HL-60/S4 (cell line): ENCODE measurements at regions not wholly inside any gene's neighbourhood (a gene's known extent, or its start where the extent isn't known, plus 50 kb on each side); places are given as distances from the start of the nearest gene placed in this dataset.

Experiments used
- in situ Hi-C: fragments of 300-500 bp; cut with MboI; formaldehyde crosslinking; loops from 2 replicates; pipeline ENCODE4 v1.14.3; 2022; ENCODE audit warnings: low sequenced_read_pairs

DNA sequence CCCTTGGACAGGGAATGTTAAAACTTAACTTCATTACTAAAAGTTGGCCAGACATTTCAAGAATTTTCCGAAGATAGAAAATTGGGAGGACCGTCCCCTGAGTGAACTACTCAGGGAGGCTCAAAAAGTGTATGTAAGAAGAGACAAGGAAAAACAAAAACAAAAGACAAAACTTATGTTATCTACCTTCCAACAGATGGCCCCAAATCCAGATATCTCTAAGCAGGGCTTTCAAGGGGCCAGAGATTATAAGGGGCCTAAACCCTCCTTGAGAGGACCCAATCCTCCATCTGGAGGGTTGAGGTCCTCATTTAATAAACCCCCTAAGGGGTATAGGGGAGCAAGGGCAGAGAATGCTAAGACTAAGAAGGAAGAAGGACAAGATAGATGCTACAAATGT, 203.6 kb downstream of the SH2D4B start:
- in situ Hi-C loops, result no loop called here

DNA sequence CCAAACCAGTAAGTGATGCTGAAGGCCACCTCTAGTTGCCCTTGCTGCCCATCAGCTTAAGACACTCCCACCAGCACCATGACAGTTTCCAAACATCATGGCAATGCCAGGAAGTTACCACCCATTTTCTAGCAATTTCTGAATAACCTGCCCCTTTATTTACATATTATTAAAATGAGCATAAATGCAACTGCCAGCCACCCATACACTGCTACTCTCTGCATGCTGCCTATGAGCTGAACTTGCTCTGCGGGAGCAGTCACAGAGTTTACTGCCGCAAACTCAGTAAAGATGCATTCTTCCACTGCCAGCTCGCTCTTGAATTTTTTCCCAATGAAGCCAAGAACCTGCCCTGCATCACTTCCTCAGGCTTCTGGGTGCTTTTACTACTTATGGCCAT, 212.6 kb downstream of the SH2D4B start:
- in situ Hi-C loops, result loop anchor here (25.0 kb wide), 1 partner anchor 112 kb away; no protein-coding TSS in a partner anchor

DNA sequence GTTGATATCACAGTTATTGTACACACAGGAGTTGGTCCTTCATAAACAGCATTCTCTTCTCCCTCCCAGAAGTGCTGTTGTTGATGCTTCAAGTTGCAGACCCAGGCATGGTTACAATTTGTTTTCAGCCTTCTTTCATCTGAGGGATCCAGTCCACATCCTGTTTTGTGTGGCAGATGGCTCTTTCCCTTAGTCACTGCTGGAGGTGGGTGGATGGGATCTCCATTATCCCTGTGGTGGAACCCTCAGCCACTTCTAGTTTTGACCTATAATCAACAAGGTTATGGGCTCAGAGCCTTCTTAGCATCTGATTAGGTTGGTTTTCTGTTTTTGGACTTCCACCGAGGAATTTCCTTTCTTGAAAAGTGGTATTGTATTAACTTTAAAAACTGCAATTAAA, 214.2 kb downstream of the SH2D4B start:
- in situ Hi-C loops, result loop anchor here (25.0 kb wide), 1 partner anchor 110 kb away; no protein-coding TSS in a partner anchor

DNA sequence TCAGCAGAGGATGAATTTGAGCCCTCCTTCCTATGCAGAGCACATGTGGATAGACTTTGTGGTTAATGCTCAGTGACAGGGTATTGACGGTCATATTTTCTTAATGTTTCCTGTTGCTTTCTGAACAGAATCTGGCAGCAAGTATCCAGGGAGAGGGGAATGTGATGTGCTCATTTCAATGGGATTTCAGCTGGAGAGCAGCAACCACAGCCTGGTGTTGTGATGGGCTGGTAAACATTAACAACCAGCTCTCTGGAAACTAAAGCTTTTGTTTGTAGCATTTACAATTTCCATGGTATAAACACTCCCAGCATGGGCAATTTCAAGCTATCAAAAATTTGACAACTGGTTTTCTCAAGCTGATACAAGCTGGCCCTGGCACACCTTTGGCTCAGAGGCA, 215.9 kb downstream of the SH2D4B start:
- in situ Hi-C loops, result loop anchor here (25.0 kb wide), 1 partner anchor 109 kb away; no protein-coding TSS in a partner anchor

DNA sequence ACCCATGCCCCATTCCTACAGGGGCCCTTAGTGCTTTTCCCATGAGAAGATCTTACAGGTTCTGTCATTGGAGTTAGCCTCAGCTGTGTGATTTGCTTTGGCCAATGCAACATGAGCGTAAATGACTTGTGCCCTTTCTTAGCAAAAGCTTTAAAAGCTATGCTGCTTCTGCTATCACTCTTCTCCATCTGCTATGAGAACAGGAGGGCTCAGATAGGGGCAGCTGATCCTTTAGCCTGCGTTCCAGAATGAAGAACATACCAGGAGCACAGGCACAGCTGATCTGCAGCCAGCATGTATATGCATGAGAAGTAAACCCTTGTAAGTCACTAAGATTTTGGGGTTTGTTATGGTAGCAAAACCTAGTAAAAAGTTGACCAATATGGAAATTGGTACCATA, 218.2 kb downstream of the SH2D4B start:
- in situ Hi-C loops, result loop anchor here (25.0 kb wide), 1 partner anchor 106 kb away; no protein-coding TSS in a partner anchor

DNA sequence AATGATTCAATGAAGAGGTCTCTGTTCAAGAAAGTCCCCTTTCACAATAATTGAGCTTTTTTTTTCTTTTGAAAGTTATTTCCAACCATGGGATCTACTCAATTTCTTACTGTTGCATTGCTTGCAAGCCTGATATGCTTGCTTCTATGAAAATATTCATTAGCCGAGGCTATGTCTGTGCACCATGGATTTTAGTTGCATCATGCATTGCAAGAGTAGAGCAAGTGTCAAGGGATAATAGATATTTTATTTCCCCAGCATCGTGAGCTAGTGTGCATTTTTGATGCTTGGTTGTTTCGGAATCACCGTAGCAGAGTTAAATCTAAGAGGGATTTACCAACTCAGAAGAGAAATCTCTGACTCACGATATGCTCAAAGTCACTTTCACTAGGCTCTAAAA, 222.0 kb downstream of the SH2D4B start:
- in situ Hi-C loops, result loop anchor here (25.0 kb wide), 1 partner anchor 103 kb away; no protein-coding TSS in a partner anchor

DNA sequence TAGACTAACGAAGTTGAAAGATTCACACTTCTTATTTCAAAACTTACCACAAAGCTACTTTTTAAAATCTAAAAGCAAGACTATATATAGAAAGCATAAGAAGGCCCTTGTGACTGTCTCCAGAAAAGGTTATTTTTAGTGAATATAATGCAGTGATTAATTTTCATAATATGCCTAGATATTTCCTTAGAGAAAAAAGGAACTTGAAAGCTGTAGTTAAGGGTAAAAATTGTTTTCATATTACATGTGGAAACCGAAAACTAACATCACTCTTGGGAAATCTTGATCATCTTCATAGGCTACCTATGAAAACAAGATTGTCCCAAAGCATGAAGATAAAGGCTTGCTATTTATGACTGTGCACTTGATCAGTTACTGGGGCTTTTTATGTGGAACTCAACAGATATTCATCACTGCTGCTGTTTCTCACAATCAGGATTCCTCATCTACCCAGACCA, 223.2 kb downstream of the SH2D4B start:
- in situ Hi-C loops, result loop anchor here (25.0 kb wide), 1 partner anchor 101 kb away; no protein-coding TSS in a partner anchor

DNA sequence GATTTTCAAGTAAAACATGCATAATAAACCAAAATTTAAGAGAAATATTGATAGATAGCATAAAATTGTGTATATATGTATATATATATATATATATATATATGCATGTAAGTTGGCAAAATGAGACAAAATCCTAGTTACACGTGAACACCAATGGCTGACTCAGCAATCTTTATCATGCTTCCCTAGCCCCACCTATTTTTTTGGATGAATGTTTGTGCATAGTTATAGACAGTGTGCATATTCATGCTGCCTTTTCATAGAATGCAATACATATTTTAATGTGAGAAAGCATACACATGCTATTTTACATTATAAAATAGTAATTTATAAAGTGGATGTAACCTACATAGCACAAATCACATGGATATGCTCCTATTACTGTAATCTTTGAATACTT, 230.3 kb downstream of the SH2D4B start:
- in situ Hi-C loops, result loop anchor here (25.0 kb wide), 1 partner anchor 94 kb away; no protein-coding TSS in a partner anchor

DNA sequence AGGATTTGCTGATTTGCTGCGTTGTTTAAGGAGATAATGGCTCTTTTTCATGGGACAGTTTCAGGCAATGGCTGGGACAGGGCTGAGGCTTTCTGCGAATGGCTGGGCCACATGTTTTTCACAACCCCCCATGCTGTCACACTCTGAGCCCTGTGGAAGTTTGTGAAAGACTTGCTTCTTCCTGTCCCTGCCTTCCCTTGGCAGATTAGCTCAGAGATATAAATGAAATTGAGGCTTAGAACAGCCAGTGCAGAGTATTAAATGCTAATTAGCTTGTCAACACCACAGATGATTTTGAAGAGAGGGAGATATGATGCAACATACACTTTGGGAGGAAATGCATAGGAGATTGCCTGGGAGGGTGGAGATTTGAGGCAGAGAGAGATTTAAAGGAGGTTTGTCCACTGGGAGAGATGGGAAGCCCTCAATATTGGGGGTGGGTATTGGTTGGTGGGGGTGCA, 232.0 kb downstream of the SH2D4B start:
- in situ Hi-C loops, result loop anchor here (25.0 kb wide), 1 partner anchor 93 kb away; no protein-coding TSS in a partner anchor

DNA sequence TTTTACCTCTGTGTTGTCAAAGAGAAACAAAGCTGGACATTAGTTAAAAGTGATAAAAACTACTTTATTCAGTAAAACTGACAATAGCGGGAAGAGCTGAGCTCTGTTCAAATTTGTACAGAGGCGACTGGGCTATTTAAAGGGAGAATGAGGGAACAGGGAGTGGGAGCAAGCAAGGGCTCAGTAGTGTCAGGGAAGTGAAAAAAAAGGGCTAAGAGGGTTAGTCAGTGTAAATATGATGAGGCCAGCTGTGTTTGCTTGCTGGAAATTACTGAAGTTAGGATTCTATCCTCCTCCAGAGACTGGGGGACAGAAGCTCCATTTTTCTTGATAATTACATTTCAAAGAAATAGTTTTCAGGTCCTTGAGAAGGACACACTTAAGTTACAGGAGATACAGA, 232.5 kb downstream of the SH2D4B start:
- in situ Hi-C loops, result loop anchor here (25.0 kb wide), 1 partner anchor 92 kb away; no protein-coding TSS in a partner anchor

DNA sequence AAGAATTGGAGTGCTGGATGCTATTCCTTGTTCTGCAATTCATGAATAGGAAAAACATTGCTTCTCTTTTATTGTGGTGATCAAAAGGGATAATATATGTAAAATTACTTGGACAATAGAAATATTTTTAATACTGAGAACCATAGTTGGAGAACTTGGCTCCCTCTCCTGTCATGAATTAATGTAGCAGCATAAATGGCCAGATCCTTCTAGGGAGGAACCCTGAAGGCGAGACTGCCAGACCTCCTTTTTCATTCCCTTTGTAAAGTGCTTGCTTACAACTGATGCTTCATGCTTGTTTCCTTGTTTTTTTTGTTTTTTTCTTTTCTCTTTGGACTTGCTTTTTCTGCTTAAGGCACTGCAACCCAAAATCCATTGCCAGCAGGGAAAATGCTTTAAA, 233.6 kb downstream of the SH2D4B start:
- in situ Hi-C loops, result loop anchor here (25.0 kb wide), 1 partner anchor 91 kb away; no protein-coding TSS in a partner anchor

DNA sequence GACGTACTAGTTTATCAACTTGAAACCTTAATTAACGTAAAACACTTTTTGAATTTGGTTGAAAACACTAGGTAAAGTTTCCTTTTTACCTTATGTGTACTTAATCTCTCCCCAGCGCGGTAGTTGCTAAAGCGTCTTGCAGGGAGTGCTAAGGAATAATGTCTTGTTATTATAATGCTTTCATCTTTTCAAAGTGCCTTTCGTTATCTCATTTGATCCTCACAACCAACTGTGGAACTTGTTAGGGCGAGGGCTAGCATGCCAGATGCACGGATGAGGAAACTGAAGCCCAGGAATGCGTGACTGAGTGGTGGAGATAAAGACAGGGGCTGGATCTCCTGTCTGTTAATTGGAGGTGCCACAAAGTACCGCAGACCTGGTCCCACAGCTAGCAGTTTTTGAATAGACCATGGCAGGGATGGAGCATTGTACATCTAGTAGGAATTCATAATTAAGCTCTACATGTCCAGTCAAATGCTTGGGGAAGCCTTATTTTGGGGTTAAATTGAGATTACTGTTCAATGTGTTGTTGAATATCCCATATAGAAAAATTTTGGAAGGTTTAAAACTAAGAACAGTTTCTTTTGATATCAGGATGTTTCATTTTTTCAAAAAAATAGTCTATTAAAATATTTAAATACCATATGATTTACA, 234.3 kb downstream of the SH2D4B start:
- in situ Hi-C loops, result loop anchor here (25.0 kb wide), 1 partner anchor 90 kb away; no protein-coding TSS in a partner anchor

DNA sequence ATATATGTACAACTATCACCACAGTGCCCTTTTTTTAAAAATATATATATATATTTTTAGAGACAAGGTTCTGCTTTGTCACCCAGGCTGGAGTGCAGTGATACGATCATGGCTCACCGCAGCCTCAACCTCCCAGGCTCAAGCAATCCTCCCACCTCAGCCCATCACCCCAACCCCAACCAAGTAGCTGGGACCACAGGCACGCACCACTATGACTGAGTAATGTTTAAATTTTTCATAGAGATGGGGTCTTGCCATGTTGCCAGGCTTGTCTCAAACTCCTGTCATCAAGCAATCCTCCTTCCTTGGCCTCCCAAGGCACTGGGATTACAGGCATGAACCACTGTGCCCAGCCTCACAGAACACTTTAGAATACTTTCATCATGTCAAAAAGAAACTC, 234.9 kb downstream of the SH2D4B start:
- in situ Hi-C loops, result loop anchor here (25.0 kb wide), 1 partner anchor 90 kb away; no protein-coding TSS in a partner anchor

DNA sequence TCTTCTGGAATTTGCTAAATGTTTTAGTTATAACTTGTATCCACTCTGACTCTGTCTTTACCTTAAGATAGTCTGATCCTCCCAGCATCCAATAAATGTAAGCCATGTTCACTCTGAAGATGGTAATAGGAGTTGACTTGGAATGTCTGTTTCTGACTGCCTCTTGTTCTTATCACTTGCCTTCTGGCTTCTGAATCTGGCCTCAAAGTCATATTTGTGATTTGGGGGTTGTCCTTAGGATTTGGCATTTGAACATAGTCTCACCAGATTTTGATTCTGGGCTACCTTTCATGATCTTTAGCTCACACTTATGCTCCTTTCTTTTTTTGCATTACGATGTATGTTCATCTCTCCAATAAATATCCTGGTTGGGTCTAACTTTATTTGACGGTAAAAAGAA, 247.0 kb downstream of the SH2D4B start:
- in situ Hi-C loops, result no loop called here

DNA sequence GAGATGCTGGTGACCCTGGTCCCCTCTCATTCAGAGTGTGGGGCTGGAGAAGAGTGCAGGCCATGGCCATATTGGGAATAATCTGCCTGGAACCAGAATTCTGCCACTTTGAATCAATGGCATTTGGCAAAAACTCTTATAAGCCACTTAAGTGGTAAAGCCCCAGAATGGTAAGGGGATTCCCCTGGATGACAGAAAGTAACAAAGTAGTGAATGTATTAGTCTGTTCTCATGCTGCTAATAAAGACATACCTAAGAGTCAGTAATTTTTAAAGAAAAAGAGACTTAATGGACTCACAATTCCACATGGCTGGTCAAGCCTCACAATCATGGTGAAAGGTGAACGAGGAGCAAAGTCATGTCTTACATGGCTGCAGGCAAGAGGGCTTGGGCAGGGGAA, 248.6 kb downstream of the SH2D4B start:
- in situ Hi-C loops, result no loop called here

DNA sequence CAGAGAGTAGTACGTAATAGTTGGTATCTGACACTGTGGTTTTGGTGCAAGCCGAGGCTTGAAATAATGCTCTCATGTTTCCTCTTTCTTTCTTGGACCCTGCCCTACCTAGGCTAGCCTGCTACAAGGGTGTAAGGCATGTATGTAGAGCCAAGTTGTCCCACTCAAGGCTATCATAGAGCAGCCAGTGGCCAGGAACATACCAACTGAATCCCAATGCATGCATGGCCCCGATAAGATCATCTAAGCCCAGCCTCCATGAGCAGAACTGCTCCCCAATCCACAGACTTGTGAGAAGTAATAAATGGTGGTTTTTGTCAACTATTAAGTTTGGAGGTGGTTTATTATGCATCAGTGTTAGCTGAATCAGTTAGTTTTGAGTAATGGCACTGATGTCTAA, 250.2 kb downstream of the SH2D4B start:
- in situ Hi-C loops, result no loop called here

DNA sequence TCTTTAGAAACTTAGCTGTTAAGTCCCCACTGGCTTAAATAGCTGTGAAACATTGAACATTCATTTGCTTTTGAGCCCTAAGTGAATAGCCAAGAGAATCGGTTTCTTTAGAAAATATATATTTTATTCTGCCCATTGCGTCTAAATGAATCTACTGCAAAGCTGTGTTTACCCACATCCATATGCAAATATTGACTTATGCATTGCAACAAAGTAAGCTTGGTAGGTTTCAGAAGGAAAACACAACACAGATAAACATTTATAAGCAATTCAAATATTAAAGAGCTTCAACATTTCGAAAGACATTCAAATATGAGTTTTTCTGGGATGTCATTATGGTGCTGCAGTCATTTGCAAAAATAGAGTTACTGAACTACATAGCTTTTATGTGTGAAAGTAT, 257.3 kb downstream of the SH2D4B start:
- in situ Hi-C loops, result no loop called here

DNA sequence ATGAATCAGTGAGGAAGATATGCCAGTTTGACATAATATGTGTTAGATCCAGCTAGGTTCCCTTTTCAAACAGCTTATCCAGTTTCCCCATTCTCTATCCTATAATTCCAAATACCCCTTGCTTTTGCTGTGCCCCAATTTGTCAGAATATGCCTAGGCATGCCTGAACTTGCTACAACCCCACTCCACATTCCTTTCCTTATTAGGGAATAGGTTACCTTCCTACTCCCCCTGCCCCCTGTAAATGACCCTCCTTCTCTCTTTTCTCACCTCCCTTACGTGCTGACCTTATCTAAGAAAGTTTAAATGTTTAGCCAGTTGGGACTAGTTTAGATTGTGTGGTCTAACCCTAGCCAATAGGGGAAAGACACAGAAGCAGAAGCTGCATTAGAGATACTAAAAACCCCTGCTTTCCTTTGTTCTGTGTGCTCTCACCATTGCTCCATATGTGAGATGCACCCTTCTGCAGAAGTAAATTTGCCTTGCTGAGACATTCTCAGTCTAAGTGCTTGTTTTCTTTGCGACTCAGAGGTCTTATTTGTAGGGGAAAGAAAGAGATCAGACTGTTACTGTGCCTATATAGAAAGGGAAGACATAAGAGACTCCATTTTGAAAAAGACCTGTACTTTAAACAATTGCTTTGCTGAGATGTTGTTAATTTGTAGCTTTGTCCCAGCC, 267.8 kb downstream of the SH2D4B start:
- in situ Hi-C loops, result no loop called here

DNA sequence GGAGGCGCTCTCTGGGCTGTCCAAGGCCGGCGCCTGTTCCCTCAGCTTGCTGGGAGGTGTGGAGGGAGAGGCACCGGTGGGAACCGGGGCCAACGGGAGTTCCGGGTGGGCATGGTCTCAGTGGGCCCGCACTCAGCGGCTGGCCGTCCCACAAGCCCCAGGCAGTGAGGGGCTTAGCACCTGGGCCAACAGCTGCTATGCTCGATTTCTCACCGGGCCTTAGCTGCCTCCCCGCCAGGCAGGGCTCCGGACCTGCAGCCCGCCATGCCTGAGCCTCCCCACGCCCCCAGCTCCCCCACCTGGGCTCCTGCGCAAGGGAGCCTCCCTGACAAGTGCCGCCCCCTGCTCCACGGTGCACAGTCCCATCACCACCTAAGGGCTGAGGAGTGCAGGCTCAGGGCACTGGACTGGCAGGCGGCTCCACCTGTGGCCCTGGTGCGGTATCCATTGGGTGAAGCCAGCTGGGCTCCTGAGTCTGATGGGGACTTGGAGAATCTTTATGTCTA, 276.5 kb downstream of the SH2D4B start:
- in situ Hi-C loops, result no loop called here

DNA sequence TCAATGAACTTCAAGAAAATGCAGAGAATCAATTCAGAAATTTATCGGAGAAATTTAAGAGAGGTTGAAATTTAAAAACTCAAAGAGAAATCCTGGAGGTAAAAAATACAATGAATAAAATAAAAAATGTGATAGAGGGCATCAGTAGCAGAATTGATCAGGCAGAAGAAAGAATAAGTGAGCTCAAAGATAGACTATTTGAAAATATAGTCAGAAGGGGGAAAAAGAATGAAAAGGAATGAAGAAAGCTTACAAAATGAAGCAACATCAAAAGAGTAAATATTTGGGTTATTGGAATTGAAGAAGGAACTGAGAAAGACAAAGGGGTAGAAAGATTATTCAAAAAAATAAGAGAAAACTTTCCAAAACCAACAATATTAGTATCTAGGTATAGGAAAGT, 291.4 kb downstream of the SH2D4B start:
- in situ Hi-C loops, result no loop called here

DNA sequence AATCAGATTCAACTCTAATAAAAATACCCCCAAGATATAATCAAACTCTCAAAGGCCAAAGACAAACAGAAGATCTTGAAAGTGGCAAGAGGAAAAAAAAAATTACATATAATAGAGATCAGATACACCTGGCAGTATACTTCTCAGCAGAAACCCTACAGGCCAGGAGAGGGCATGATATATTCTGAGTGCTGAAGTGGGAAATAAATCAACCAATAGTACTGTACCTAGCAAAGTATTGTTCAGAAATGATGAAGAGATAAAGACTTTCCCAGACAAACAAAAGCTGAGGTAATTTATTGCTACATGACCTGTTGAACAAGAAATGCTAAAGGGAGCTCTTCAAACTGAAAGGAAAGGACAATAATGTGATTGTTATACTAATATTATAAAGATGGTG, 291.9 kb downstream of the SH2D4B start:
- in situ Hi-C loops, result no loop called here
